HG03521 (cell line): ENCODE measurements at regions not wholly inside any gene's neighbourhood (a gene's known extent, or its start where the extent isn't known, plus 50 kb on each side); places are given as distances from the start of the nearest gene placed in this dataset.
"Not testable (repeated sequence)": the region's sequence is repeated elsewhere in the genome, so short reads cannot be mapped to it uniquely, and the experiment has no call there.

Experiments used
- ATAC-seq: cut with Tn5 transposase; IDR thresholded peaks from one replicate; pipeline ENCODE4 v1.9.1; 2021; ENCODE audit warnings: mild to moderate bottlenecking, moderate library complexity; ENCODE audit not compliant: unreplicated experiment

DNA sequence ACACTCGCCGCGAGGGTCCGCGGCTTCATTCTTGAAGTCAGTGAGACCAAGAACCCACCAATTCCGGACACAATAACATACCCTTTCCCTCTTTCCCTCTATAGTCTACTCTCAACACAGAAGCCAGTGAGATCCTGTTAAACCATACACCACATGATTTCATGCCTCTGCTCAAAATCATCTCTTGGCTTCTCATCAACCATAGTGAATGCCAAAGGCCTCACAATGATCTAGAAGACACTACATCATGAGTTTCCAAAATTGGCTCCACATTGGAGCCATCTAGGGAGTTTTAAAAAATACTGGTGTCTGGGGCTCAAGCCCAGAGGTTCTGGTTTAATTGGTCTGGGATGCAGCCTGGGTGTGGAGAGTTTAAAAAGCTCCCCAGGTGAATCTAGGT lies 124.5 kb downstream of the EFNB1 start:
- no peak for ATAC-seq

DNA sequence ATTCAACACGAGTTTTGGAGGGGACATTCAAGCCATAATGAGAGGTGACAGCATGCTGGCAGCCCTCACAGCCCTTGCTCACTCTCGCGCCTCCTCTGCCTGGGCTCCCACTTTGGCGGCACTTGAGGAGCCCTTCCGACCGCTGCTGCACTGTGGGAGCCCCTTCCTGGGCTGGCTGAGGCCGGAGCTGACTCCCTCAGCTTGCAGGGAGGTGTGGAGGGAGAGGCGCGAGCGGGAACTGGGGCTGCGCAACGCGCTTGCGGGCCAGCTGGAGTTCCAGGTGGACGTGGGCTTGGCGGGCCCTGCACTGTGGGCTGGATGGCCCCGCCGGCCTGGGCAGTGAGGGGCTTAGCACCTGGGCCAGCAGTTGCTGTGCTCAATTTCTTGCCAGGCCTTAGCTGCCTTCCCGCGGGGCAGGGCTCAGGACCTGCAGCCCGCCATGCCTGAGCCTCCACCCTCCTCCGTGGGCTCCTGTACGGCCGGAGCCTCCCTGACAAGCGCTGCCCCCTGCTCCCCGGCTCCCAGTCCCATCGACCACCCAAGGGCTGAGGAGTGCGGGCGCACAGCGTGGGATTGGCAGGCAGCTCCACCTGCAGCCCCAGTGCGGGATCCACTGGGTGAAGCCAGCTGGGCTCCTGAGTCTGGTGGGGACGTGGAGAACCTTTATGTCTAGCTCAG lies 123.3 kb downstream of the EFNB1 start:
- not testable (repeated sequence) for ATAC-seq

DNA sequence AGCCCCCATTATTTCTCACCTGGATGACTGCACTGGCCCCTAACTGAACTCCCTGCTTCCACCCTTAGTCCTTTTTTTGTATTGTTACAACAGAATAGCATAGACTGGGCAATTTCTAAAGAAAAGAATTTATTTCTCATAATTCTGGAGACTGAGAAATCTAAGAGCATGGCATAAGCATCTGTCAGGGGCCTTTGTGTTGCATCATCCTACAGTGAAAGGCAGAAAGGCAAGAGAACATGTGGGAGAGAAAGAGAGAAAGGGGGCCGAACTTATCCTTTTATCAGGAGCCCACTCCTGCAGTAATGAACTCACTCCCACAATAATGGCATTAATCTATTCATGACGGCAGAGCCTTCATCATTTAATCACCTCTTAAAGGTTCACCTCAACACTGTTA lies 122.1 kb downstream of the EFNB1 start:
- ATAC-seq = no peak

DNA sequence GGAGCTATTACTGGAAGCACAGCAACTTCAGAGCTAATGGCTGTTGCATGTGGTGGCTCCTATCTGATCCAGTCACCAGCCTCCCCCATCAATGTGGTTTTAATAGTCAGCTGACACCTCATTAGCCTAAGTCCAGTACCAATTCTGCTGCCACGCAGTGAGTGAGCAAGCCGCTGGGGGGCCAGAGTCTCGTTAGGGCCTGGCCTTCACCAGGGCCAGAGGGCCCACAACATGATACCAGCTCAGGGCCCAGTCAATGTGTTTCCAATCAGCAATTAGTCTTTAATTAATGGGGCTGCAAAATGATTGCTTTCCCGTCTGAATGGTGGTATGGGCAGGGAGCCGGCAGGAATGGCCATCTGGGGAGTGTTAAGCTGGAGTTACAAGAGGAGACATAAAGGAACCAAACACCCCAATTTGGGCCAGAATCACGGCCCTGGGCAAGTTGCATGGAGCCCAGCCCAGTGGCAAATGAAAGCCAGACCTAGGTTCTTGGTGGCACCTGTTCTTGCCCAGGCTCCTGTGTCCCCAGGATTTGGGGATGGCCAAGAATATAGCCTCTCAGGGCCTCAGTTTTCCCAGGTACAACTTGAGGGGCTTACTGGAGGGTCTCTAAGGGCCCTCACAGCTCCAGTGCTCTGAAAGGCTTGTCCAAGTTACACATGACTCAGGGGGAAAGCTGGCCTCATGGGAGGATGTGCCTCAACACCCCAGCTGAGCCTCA lies 119.2 kb downstream of the EFNB1 start:
- no peak for ATAC-seq

DNA sequence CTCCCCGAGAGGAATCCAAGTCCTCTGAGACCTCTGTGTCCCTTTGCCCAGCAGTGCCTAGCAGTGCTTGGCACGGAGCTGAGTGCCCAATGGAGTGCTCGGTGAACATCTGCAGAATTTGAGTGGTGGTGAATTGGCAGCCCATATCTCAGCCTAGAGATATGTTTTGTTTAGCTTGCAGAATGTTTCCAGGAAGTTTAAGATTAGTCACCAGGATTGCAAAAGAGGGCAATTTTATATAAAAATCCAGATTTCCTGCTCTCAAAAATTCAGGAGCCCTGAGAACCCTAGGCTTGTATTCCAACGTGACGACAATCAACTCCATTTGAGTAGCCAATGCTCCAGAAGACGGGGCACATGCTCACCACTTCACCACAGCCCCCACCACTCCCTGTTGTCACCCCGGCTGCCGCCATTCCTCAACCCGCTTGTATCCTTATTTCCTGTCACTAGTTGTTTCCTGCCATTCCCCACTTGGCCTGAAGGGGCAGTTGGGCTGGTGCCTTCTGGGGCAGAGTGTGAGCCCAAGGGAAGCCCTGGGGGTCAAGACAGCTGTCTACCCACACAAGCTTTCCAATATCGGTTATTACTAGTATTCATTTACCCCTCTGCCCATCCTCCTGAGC lies 116.9 kb downstream of the EFNB1 start:
- no peak for ATAC-seq

DNA sequence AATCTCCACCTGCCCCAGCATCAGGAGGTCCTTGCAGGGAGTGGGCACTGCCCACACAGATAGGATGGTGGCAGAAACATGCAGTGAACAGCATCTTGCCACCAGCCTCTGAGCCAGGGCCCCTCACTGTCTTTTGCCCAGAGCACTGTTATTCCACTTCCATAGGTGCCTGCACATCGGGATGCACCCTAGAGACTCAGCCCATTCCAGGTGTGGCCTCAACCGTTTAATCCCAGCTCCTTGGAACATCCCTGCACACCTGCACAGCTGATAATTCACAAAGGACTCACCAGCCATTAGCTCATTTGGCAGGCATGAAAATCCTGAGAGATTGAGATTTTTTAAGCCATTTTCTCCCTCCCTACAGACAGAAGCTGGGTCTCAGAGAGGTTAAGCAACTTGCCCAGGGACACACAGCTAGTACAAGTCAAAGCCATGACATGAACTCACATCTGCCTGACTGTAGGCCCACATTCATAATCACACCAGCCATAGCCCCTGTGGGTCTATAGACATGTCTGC lies 116.3 kb downstream of the EFNB1 start:
- ATAC-seq = no peak

DNA sequence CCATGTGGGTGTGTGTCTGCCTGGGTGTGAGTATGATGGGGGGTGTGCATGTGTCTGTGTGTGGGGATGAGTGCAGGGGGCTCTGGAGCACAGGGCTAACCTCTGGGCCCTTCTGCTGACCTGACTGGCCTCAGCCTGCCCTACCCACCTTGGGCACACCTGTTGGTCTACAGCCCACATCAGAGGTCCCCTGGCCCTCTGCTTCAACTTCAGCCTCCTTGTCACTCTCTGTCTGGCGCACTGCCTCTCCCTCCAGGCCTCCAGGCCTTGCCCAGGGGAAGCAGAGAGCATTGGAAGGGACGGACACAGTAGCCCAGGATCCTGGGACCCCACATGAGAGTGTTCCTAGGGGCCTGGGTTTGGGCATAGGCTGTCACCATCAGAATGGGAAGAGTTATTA lies 115.4 kb downstream of the EFNB1 start:
- no peak for ATAC-seq

DNA sequence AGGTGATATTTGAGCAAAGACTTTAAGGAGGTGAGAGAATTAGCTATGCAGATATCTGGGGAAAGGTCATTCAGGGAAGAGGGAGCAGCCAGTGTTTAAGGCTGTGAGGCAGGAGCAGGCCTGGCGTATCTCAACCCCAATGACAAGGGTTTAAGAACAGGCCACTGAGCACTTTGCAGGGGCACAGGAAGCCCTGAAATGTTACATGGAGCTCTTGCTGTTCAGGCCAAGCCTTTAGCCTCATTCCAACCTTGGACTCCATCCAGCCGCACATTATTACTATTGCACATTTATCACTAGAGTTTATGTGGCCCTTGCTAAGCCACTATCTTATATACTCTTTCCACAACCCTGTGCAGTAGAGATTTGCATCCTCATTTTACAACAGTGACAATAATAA lies 114.0 kb downstream of the EFNB1 start:
- ATAC-seq = no peak

DNA sequence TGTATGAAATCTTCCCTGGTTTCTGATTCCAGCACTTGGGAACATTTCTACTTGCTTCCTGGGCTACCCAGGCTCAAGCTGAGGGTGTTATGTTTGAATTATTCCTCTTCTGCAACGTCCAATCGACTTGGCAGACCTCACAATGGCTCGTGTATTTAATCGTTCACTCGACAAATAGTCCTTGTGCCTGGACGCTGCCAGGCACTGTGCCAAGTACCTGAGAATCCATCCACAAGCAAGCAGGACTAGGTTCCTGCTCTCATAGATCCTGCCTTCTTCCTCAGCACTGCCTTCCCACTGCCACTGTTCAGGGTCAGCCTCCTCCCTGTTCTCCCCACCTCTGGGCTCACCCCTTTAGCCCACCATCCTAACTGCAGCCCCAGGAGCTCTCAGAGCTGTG lies 113.3 kb downstream of the EFNB1 start:
- no peak for ATAC-seq

DNA sequence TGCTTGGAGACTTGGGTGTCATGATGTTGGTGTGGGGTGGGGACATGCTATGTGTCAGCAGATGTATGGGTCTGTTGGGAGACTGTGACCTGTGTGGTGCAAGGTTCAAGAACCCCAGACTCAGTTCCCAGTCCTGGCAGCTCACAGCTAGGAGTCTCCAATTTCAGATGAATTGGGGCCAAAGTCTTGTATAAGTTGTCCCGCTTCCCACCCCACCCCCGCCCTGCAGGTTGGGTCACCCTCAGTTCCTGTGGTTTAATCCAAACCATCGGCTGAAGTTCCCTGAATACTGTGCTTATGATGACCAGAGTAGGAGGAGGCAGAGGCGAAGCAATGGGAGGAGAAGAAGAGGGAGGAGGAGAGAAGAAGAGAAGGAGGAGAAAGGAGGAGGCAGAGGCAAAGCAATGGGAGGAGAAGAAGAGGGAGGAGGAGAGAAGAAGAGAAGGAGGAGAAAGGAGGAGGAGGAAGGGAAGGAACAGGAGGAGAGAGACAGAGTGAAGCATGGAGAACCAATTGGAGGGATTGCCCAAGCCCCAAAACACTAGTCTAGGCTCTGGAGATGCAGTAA lies 112.6 kb downstream of the EFNB1 start:
- no peak for ATAC-seq

DNA sequence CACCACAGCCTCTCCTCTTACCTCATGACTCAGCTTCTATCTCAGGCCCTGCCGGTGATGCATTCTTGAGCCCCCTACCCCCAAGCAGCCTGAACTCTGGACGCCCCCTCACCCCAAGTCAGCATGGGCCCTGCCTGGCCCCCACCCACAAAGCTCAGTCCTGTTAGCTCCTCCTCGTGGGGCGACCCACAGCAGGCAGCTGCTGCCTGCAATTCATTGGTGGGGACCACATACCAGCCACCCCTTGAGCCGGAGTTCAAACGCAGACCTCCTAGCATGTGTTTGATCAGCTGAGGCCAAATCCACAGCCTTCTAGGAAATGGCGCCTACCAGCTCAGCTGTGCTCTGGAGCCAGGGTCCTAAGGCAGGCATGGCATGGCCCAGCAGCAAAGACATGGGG lies 111.8 kb downstream of the EFNB1 start:
- ATAC-seq = no peak

DNA sequence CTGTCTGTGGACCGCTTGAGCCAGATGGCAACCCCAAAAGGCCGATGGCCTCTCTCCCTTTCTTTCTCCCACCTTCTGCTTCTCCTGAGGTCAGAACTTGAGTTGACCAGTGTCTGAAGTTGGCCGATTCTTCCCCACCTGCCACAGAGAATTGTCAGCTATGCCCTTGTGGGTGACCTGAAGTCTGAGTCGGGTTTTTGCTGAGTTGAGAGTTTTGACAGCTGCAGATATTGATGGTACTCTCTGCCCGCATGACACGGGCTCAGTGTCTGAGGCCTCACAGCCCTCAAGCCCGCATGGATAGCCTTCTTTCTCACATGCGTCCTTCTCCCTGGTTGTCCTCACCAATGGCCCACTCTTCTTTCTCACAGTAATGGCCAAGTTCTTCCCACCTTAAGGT lies 111.0 kb downstream of the EFNB1 start:
- ATAC-seq = no peak

DNA sequence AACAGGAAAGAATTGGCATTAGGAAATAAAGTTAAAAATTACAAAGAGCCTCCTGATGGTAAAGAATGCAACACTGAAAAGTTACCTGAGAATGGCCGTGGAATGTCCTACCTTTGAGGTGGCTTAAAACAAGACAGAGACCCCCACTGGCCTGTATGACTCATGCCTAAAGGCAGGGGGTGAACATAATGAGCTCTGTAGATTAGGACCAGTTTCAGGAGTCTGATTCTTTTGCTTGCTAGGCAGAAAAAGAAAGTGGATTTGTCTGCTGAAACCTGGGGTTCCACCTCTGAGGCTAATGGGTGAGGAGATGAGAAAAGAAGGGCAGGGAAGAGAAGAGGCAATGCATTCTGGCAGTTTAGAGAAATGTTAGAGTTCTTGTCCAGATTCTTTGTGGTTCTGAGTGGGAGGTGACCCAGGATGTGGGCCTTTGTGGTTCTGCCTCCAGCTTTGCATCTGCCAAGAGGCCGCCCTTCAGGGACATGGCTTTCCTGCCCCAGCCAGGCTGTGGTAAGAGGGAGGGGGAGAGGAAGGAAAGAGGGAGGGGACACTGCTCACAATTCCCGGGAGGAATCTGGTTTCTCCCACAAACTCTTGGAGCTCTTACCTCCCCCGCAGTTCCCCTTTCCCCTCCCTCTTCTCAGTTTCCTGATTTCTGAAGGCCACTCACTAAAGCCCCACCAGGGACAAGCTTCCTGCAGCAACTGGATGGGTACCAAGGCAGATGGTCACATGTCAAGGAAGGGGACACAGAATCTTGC lies 109.6 kb downstream of the EFNB1 start:
- ATAC-seq = no peak

DNA sequence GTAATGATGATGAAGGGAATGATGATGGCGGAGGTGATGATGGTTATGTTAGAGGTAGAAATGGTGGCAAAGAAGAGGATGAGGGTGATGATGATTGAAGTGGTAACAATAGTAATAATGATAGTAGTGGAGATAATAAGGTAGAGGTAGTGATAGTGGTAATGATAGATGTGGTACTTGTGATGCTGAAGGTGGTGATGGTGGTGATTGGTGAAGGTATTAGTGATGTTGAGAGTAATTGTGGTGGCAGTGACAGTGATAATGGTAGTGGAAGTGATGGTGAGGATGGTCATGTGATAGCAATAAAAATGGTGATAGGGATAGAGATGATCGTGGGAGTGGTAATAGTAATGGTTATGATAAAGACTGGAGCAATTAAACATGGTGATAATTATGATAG lies 108.8 kb downstream of the EFNB1 start:
- no peak for ATAC-seq

DNA sequence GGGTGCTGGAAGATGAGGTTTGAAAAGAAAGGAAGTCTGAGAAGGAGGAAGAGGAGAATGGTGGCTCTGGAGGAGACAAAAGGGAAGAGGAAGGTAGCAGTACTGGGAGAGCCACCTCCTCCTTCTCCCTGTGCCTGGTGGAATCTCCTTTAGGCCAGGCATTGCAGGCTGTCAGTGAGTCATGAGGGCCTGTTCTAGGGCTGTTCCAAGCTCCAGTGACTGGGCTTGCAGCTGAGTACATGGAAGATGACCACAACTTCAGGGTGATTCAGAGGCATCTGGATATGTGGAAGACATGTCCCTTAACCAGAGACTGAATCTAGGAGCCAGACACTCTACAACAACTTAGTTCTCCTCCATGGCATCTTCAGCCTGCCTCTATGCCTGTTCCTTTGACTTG lies 107.8 kb downstream of the EFNB1 start:
- no peak for ATAC-seq

DNA sequence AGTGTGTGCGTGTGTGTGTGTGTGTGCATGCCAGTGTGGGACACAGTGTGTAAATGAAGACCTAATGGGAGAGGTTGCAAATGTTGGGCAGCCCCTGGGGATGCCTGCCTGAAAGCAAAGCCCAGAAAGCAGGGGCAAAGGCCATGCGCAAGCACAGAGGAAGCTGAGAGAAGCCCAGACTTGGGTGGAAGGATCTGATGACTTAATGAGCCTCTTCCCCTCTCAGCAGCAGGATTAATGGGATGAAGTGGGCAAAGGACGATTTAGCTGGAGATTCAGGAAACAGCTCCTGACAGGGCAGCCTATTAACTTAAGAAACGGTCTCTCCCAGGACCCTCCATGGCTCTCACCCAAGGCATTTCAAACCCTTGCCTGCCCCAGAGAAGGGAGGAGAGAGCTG lies 107.3 kb downstream of the EFNB1 start:
- no peak for ATAC-seq

DNA sequence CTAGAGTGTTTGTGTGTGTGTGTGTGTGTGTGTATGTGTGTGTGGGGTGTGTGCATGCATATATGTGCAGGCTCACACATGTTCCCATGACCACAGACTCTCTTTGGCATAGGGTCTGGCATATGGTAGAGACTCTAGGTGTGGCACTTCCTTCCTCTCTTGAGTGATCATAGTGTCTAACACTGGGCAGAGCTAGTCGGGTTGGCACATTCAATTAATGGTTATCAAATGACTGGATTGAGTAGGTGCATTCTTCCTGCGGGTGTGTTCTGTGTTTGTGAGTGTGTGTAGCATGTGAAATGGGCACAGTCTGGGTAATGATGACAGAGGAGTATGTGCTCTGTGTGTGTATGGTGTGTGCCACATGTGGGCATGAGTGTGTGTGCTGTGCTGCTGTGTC lies 106.5 kb downstream of the EFNB1 start:
- no peak for ATAC-seq

DNA sequence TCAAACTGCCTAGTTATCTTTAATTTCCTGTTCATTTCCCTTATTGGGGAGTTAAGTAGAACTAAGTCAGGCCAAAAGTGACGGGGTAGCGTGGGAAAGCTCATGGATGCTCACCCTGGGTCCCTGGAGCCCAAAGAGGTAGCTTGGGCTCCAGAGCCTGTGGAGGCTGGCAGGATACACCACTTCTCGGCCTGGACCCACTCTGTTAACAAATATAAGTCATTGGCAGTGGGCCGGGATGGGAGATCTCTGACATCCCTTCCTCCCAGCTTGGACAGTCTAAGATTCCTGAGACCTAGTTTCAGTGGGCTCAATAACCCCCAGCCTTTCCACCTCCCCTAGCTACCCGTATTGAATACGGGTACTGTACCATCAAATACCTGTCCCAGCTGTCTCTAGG lies 106.1 kb downstream of the EFNB1 start:
- ATAC-seq = no peak

DNA sequence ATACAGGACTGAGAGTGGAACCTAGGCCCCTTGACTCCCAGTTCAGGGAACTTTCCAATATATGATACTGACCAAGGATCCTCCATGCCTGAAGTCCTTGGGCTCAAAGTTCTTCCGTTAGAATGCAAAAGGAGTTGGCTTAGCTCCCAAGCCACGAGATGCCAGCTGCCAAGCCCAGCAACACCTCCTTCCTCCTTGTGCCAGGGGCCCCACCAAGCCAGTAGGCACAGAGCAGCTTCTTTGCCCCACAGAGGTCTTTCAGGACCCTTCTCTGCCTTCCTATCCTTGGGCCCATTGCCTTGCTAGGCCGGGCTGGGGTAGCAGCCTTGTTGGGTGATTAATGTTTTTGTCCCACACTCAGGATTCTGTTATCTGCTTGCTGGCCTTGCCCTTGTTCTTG lies 105.6 kb downstream of the EFNB1 start:
- no peak for ATAC-seq

DNA sequence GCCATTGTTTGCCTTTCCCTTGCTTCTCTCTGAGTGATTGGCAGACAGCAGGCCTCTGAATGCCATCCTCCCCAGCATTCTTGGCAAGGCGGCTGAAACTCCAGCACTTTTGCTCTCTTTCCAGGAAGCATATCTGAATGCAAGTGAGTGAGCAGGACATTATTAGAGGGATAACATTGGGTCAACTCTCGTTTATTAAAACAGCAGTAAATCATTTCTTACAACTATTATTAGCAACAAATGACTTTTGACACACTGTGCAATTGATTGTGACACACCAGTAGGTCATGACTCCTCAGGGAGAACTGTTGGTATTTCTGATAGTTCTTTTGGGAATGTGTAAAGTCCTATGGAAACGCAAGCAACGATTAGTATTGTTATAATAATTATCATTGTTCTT lies 103.8 kb downstream of the EFNB1 start:
- ATAC-seq = no peak

DNA sequence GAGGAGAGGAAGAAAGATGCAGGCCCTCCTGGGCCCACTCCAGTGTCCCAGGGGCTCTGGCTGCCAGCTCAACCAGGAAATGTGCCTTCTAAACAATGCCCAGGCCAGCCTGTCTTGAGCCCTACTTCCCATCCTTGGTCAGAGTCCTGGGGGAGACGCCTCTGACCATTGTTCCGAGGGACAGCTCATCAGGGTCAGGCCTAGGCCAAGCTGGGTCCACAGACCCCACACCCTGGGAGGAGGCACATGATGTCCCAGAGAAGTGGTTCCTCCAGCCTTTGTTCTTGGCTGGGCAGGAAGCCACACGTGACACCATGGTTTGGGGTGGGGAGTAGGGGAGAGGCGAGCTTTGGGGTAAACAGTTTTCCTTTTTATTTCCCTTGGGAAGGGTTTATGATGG lies 102.5 kb downstream of the EFNB1 start:
- ATAC-seq = no peak
